GM19438 (cell line): ENCODE measurements at regions not wholly inside any gene's neighbourhood (a gene's known extent, or its start where the extent isn't known, plus 50 kb on each side); places are given as distances from the start of the nearest gene placed in this dataset.

Experiments
- ATAC-seq: cut with Tn5 transposase; IDR thresholded peaks from one replicate; pipeline ENCODE4 v1.9.1; 2021; ENCODE audit warnings: low read depth; ENCODE audit not compliant: unreplicated experiment

- no peak for ATAC-seq
Measured at GRCh38 chr3:31002730-31003129, 108.3 kb upstream of the GADL1 start.

GRCh38 chr3:31004025-31004678 lies 109.7 kb upstream of the GADL1 start:
- ATAC-seq, result peak; percentile 83

GRCh38 chr3:31008994-31009393 lies 114.5 kb upstream of the GADL1 start:
- no peak for ATAC-seq

- no peak for ATAC-seq
Measured at GRCh38 chr3:31009881-31010280, 115.4 kb upstream of the GADL1 start.

GRCh38 chr3:31010491-31010890 lies 116.0 kb upstream of the GADL1 start:
- ATAC-seq, result no peak

GRCh38 chr3:31011380-31011779 lies 116.9 kb upstream of the GADL1 start:
- ATAC-seq, result no peak

GRCh38 chr3:31013090-31013489 lies 118.6 kb upstream of the GADL1 start:
- no peak for ATAC-seq

- ATAC-seq, result no peak
Measured at GRCh38 chr3:31013843-31014242, 119.4 kb upstream of the GADL1 start.

- no peak for ATAC-seq
Measured at GRCh38 chr3:31014317-31015040, 120.0 kb upstream of the GADL1 start.

- no peak for ATAC-seq
Measured at GRCh38 chr3:31016196-31016595, 121.7 kb upstream of the GADL1 start.

GRCh38 chr3:31022716-31023115 lies 128.3 kb upstream of the GADL1 start:
- ATAC-seq, result no peak

- ATAC-seq, result no peak
Measured at GRCh38 chr3:31025541-31025940, 131.1 kb upstream of the GADL1 start.

- no peak for ATAC-seq
Measured at GRCh38 chr3:31027191-31027761, 132.8 kb upstream of the GADL1 start.

- ATAC-seq, result no peak
Measured at GRCh38 chr3:31027914-31028313, 133.5 kb upstream of the GADL1 start.

GRCh38 chr3:31028766-31029165 lies 134.3 kb upstream of the GADL1 start:
- no peak for ATAC-seq

GRCh38 chr3:31029706-31030105 lies 135.2 kb upstream of the GADL1 start:
- ATAC-seq, result no peak

GRCh38 chr3:31035681-31036080 lies 141.2 kb upstream of the GADL1 start:
- no peak for ATAC-seq

- ATAC-seq, result no peak
Measured at GRCh38 chr3:31038086-31038739, 143.8 kb upstream of the GADL1 start.

- ATAC-seq, result no peak
Measured at GRCh38 chr3:31039145-31039544, 144.7 kb upstream of the GADL1 start.

GRCh38 chr3:31041161-31041978 lies 146.9 kb upstream of the GADL1 start:
- no peak for ATAC-seq
